22Rv1 (cell line): ENCODE measurements at regions not wholly inside any gene's neighbourhood (a gene's known extent, or its start where the extent isn't known, plus 50 kb on each side); places are given as distances from the start of the nearest gene placed in this dataset.

Experiments
- H3K27ac ChIP-seq: fragments of 450-650 bp; 2 replicates; pipeline ENCODE4 v1.5.1; 2017
- CTCF ChIP-seq: fragments of 450-650 bp; IDR thresholded peaks from 2 replicates; pipeline ENCODE4 v1.5.1; 2017; ENCODE audit warnings: mild to moderate bottlenecking
- ZFX ChIP-seq: fragments of 450-650 bp; IDR thresholded peaks from 2 replicates; pipeline ENCODE4 v1.6.1; 2017; ENCODE audit warnings: antibody characterized with exemption, borderline replicate concordance

- H3K27ac ChIP-seq = no peak overlapping the region
- TF ChIP-seq ZFX (no peak), CTCF (no peak)
These were observed 475.1 kb upstream of the RBFOX1 start for GRCh38 chr16:6857575-6857974.

GRCh38 chr16:6856578-6856977 is 476.1 kb upstream of the RBFOX1 start:
- no peak for TF ChIP-seq ZFX
- no peak for TF ChIP-seq CTCF
- no peak overlapping the region for H3K27ac ChIP-seq

GRCh38 chr16:6853565-6853964 is 479.1 kb upstream of the RBFOX1 start:
- no peak overlapping the region for H3K27ac ChIP-seq
- no peak for TF ChIP-seq ZFX
- no peak for TF ChIP-seq CTCF

GRCh38 chr16:6852643-6853225 is 479.9 kb upstream of the RBFOX1 start:
- TF ChIP-seq ZFX (no peak), CTCF (no peak)
- H3K27ac ChIP-seq = no peak overlapping the region

GRCh38 chr16:6846452-6846851 is 486.2 kb upstream of the RBFOX1 start:
- no peak overlapping the region for H3K27ac ChIP-seq
- no peak for TF ChIP-seq CTCF

GRCh38 chr16:6841392-6841791 is 491.3 kb upstream of the RBFOX1 start:
- TF ChIP-seq ZFX = no peak
- TF ChIP-seq CTCF = no peak
- H3K27ac ChIP-seq = no peak overlapping the region

GRCh38 chr16:6837722-6838121 is 494.9 kb upstream of the RBFOX1 start:
- H3K27ac ChIP-seq = no peak overlapping the region
- no peak for TF ChIP-seq ZFX
- no peak for TF ChIP-seq CTCF
